ENCODE measurements at regions not wholly inside any gene's neighbourhood (a gene's known extent, or its start where the extent isn't known, plus 50 kb on each side); places are given as distances from the start of the nearest gene placed in this dataset.
A peak's percentile ranks its signal among the peaks of the same experiment; 100 is the strongest.

- DNase-seq (ENCODE audit: low read depth, low spot score) = no peak
Observed at GRCh38 chr9:134487066-134487710, 154.4 kb upstream of the COL5A1 start.

GRCh38 chr9:134488331-134489280 lies 153.0 kb upstream of the COL5A1 start:
- DNase-seq (ENCODE audit: low read depth, low spot score) = peak; percentile 35

GRCh38 chr9:134489621-134490408 lies 151.8 kb upstream of the COL5A1 start:
- DNase-seq (ENCODE audit: low read depth, low spot score) = no peak

- DNase-seq (ENCODE audit: low read depth, low spot score) = no peak
Observed at GRCh38 chr9:134490446-134490845, 151.2 kb upstream of the COL5A1 start.

GRCh38 chr9:134491196-134491835 lies 150.3 kb upstream of the COL5A1 start:
- DNase-seq (ENCODE audit: low read depth, low spot score) = no peak

- DNase-seq (ENCODE audit: low read depth, low spot score) = no peak
Observed at GRCh38 chr9:134491856-134492255, 149.7 kb upstream of the COL5A1 start.

GRCh38 chr9:134492281-134492691 lies 149.3 kb upstream of the COL5A1 start:
- peak; percentile 59 for DNase-seq (ENCODE audit: low read depth, low spot score)

- no peak for DNase-seq (ENCODE audit: low read depth, low spot score)
Observed at GRCh38 chr9:134492721-134493460, 148.7 kb upstream of the COL5A1 start.

GRCh38 chr9:134493461-134494272 lies 147.9 kb upstream of the COL5A1 start:
- DNase-seq (ENCODE audit: low read depth, low spot score) = no peak

- DNase-seq (ENCODE audit: low read depth, low spot score) = no peak
Observed at GRCh38 chr9:134494273-134494815, 147.3 kb upstream of the COL5A1 start.

- no peak for DNase-seq (ENCODE audit: low read depth, low spot score)
Observed at GRCh38 chr9:134494905-134495304, 146.7 kb upstream of the COL5A1 start.

- no peak for DNase-seq (ENCODE audit: low read depth, low spot score)
Observed at GRCh38 chr9:134495881-134496412, 145.7 kb upstream of the COL5A1 start.

- no peak for DNase-seq (ENCODE audit: low read depth, low spot score)
Observed at GRCh38 chr9:134496413-134497282, 145.0 kb upstream of the COL5A1 start.

GRCh38 chr9:134497283-134497860 lies 144.2 kb upstream of the COL5A1 start:
- DNase-seq (ENCODE audit: low read depth, low spot score) = no peak

- no peak for DNase-seq (ENCODE audit: low read depth, low spot score)
Observed at GRCh38 chr9:134498814-134499166, 142.8 kb upstream of the COL5A1 start.

GRCh38 chr9:134500931-134501760 lies 140.5 kb upstream of the COL5A1 start:
- DNase-seq (ENCODE audit: low read depth, low spot score) = no peak

- peak; percentile 56 for DNase-seq (ENCODE audit: low read depth, low spot score)
Observed at GRCh38 chr9:134501761-134502265, 139.8 kb upstream of the COL5A1 start.

All from ELF-1 (cell line).